Hindlimb muscle (tissue), 1 donor: ENCODE measurements at regions not wholly inside any gene's neighbourhood (a gene's known extent, or its start where the extent isn't known, plus 50 kb on each side); places are given as distances from the start of the nearest gene placed in this dataset.

Experiments used
- DNase-seq: peaks from one replicate; pipeline ENCODE4 v3.0.0-alpha.2; 2013

- DNase-seq: no peak
Measured at GRCh38 chr7:131188367-131189339, 139.0 kb upstream of the MKLN1 start.

GRCh38 chr7:131189488-131189887 lies 138.2 kb upstream of the MKLN1 start:
- DNase-seq: no peak

- no peak for DNase-seq
Measured at GRCh38 chr7:131190146-131190545, 137.5 kb upstream of the MKLN1 start.

GRCh38 chr7:131190581-131190980 lies 137.1 kb upstream of the MKLN1 start:
- DNase-seq: no peak

- DNase-seq: no peak
Measured at GRCh38 chr7:131194070-131194865, 133.4 kb upstream of the MKLN1 start.

- DNase-seq: no peak
Measured at GRCh38 chr7:131196803-131197202, 130.9 kb upstream of the MKLN1 start.

GRCh38 chr7:131197920-131198615 lies 129.6 kb upstream of the MKLN1 start:
- DNase-seq: no peak

GRCh38 chr7:131202451-131202850 lies 125.2 kb upstream of the MKLN1 start:
- no peak for DNase-seq

GRCh38 chr7:131203291-131203976 lies 124.2 kb upstream of the MKLN1 start:
- DNase-seq: no peak

GRCh38 chr7:131208777-131209176 lies 118.9 kb upstream of the MKLN1 start:
- DNase-seq: no peak

GRCh38 chr7:131210618-131211017 lies 117.1 kb upstream of the MKLN1 start:
- no peak for DNase-seq

- no peak for DNase-seq
Measured at GRCh38 chr7:131211500-131211899, 116.2 kb upstream of the MKLN1 start.

- no peak for DNase-seq
Measured at GRCh38 chr7:131212114-131212513, 115.6 kb upstream of the MKLN1 start.

- DNase-seq: no peak
Measured at GRCh38 chr7:131218727-131219128, 108.9 kb upstream of the MKLN1 start.

GRCh38 chr7:131219312-131220041 lies 108.2 kb upstream of the MKLN1 start:
- no peak for DNase-seq

- no peak for DNase-seq
Measured at GRCh38 chr7:131221061-131221460, 106.6 kb upstream of the MKLN1 start.

GRCh38 chr7:131222171-131222570 lies 105.5 kb upstream of the MKLN1 start:
- no peak for DNase-seq

- no peak for DNase-seq
Measured at GRCh38 chr7:131223151-131223550, 104.5 kb upstream of the MKLN1 start.

- no peak for DNase-seq
Measured at GRCh38 chr7:131224996-131225395, 102.7 kb upstream of the MKLN1 start.

GRCh38 chr7:131225619-131226513 lies 101.8 kb upstream of the MKLN1 start:
- no peak for DNase-seq

GRCh38 chr7:131226514-131226865 lies 101.2 kb upstream of the MKLN1 start:
- DNase-seq: no peak
